HL-60 (cell line): ENCODE measurements at regions not wholly inside any gene's neighbourhood (a gene's known extent, or its start where the extent isn't known, plus 50 kb on each side); places are given as distances from the start of the nearest gene placed in this dataset.

Experiments
- DNase-seq, 2 experiments: peaks; one replicate each; pipeline ENCODE4 v3.0.0-alpha.2; 2010 to 2020; ENCODE audit warnings: low read depth in 1 of 2, low spot score in 1 of 2
- H3K27ac ChIP-seq: fragments of 250-450 bp; sonication (Bioruptor Pico); replicated peaks from 2 replicates; pipeline ENCODE4 v1.5.1; 2020; ENCODE audit warnings: mild to moderate bottlenecking, moderate library complexity
- H3K27me3 ChIP-seq: fragments of 250-450 bp; sonication (Bioruptor Pico); 2 replicates; pipeline ENCODE4 v1.5.1; 2021; ENCODE audit warnings: mild to moderate bottlenecking, moderate library complexity; ENCODE audit not compliant: insufficient read depth, poor library complexity, severe bottlenecking
- H3K4me3 ChIP-seq: replicated peaks from 2 replicates; pipeline ENCODE4 v1.5.1; 2011; ENCODE audit warnings: mild to moderate bottlenecking, control low read depth, low read length; ENCODE audit not compliant: insufficient read depth
- CTCF ChIP-seq: IDR thresholded peaks from one replicate; pipeline ENCODE4 v1.5.1; 2011; ENCODE audit warnings: low read length, control low read depth, inconsistent platforms; ENCODE audit not compliant: insufficient read depth
- GABPA ChIP-seq: IDR thresholded peaks from 2 replicates; pipeline ENCODE4 v1.6.1; 2012; ENCODE audit warnings: low read depth
- POLR2AphosphoS5 ChIP-seq: IDR thresholded peaks from 2 replicates; pipeline ENCODE4 v1.6.1; 2012; ENCODE audit warnings: low read depth
- REST ChIP-seq: IDR thresholded peaks from 2 replicates; pipeline ENCODE4 v1.6.1; 2012; ENCODE audit warnings: low read depth; ENCODE audit not compliant: insufficient replicate concordance
- SPI1 ChIP-seq: IDR thresholded peaks from 2 replicates; pipeline ENCODE4 v1.6.1; 2012; ENCODE audit warnings: low read depth, mild to moderate bottlenecking, borderline replicate concordance

- H3K27ac ChIP-seq: no peak overlapping the region
- TF ChIP-seq POLR2AphosphoS5 (no peak), CTCF (no peak), REST (no peak), SPI1 (no peak), GABPA (no peak)
- no peaks in the 10 kb centered on the region for H3K27me3 ChIP-seq
- no peak overlapping the region for H3K4me3 ChIP-seq
- DNase-seq: no peak
Measured at GRCh38 chr12:30003321-30003720, 219.6 kb upstream of the TMTC1 start.

DNA sequence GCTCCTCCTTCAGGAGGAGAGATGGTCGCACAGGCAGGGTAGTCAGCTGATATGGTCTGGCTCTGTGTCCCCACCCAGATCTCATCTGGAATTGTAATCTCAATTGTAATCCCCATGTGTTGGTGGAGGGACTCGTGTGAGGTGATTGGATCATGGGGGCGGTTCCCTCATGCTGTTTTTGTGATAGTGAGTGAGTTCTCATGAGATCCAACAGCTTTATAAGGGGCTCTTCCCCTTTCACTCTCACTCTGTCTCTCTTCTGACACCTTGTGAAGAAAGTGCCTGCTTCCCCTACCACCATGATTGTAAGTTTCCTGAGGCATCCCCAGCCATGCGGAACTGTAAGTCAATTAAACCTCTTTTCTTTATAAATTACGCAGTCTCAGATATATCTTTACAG lies 218.9 kb upstream of the TMTC1 start:
- Histone ChIP-seq H3K27me3 (no peaks in the 10 kb centered on the region), H3K4me3 (no peak overlapping the region), H3K27ac (no peak overlapping the region)
- no peak for DNase-seq
- TF ChIP-seq POLR2AphosphoS5: no peak
- TF ChIP-seq CTCF: no peak
- TF ChIP-seq SPI1: no peak
- TF ChIP-seq REST: no peak
- no peak for TF ChIP-seq GABPA

- H3K27me3 ChIP-seq: no peaks in the 10 kb centered on the region
- no peak overlapping the region for H3K27ac ChIP-seq
- no peak for DNase-seq
- TF ChIP-seq REST: no peak
- no peak for TF ChIP-seq CTCF
- no peak for TF ChIP-seq SPI1
- no peak for TF ChIP-seq POLR2AphosphoS5
- no peak for TF ChIP-seq GABPA
- no peak overlapping the region for H3K4me3 ChIP-seq
Measured at GRCh38 chr12:30000401-30000800, 216.7 kb upstream of the TMTC1 start.
